ENCODE measurements at regions not wholly inside any gene's neighbourhood (a gene's known extent, or its start where the extent isn't known, plus 50 kb on each side); places are given as distances from the start of the nearest gene placed in this dataset.

GRCh38 chr6:53725791-53726575, 60.4 kb upstream of the KLHL31 start (continued):
- TF ChIP-seq FOSL1 (tag; conservative IDR thresholded peaks at IDR 0.05) = no peak

- DNase-seq (ENCODE audit: extremely low read depth in 1 of 4, low spot score in 3 of 4) (no peak), FAIRE-seq (no peak), ATAC-seq (no peak)
- Histone ChIP-seq H3K9me1 (ENCODE audit: control insufficient read depth, insufficient read depth, low read length) (no peaks in the 10 kb centered on the region), H3K9me3 (replicated peaks; ENCODE audit: control insufficient read depth, insufficient read depth, low read depth, low read length) (no peaks in the 10 kb centered on the region), H3K36me3 (ENCODE audit: control insufficient read depth, insufficient read depth, low read length) (no peaks in the 10 kb centered on the region), H3K27me3 (ENCODE audit: control insufficient read depth in 2 of 2, insufficient read depth in 2 of 2, low read length in 2 of 2) (no peaks in the 10 kb centered on the region), H3K4me1 (replicated peaks in 1 of 2; ENCODE audit: control insufficient read depth in 2 of 2, insufficient read depth in 2 of 2, low read length in 2 of 2) (no peaks in the 10 kb centered on the region), H4K20me1 (replicated peaks; ENCODE audit: control insufficient read depth, insufficient read depth, low read length) (no peaks in the 10 kb centered on the region), H2AFZ (ENCODE audit: low read depth, low read length) (no peak overlapping the region), H3K9ac (ENCODE audit: insufficient read depth in 1 of 2, low read depth in 2 of 2, low read length in 2 of 2) (no peak overlapping the region), H3K79me2 (ENCODE audit: control insufficient read depth, insufficient read depth, low read length) (no peaks in the 10 kb centered on the region), H3K27ac (ENCODE audit: extremely low read depth, low read depth, low read length) (no peak overlapping the region), H3K4me3 (no peak overlapping the region), H3K4me2 (ENCODE audit: insufficient read depth, low read length) (no peak overlapping the region)
- ChIA-PET POLR2A (interaction anchor here (1.0 kb wide), 1 partner anchor 228 kb away, joined by 3 read pairs; no protein-coding TSS in a partner anchor), CTCF (ENCODE audit: low intra/inter-chr PET ratio) (interaction anchor here (0.6 to 3.4 kb wide), 2 partner anchors 311 to 553 kb away, joined by 3 to 17 read pairs; no protein-coding TSS in a partner anchor)
- TF ChIP-seq GATAD2A (IDR thresholded peaks at IDR 0.05) = no peak
- TF ChIP-seq MNT (conservative IDR thresholded peaks at IDR 0.05) = no peak
- TF ChIP-seq MTA3 (IDR thresholded peaks at IDR 0.05; ENCODE audit: borderline replicate concordance) = no peak
- TF ChIP-seq ZNF224 (CRISPR knock-in tag; IDR thresholded peaks at IDR 0.05) = no peak
- no peak for TF ChIP-seq ZBTB34 (CRISPR knock-in tag; IDR thresholded peaks at IDR 0.05)
- no peak for TF ChIP-seq GTF2F1 (IDR thresholded peaks at IDR 0.05; ENCODE audit: low read depth, low read length)
- TF ChIP-seq MCM7 (IDR thresholded peaks at IDR 0.05) = no peak
- no peak for TF ChIP-seq ZNF212 (CRISPR knock-in tag; IDR thresholded peaks at IDR 0.05)
- TF ChIP-seq ETV5 (CRISPR knock-in tag; IDR thresholded peaks at IDR 0.05; ENCODE audit: low read depth) = no peak
- TF ChIP-seq HOMEZ (CRISPR knock-in tag; IDR thresholded peaks at IDR 0.05) = no peak
- no peak for TF ChIP-seq MYBL2 (IDR thresholded peaks at IDR 0.05; ENCODE audit: low read depth)
- TF ChIP-seq MYBL2 (CRISPR knock-in tag; IDR thresholded peaks at IDR 0.05; ENCODE audit: borderline replicate concordance) = no peak
- WGBS (ENCODE audit: insufficient coverage, low coverage, missing lambda C conversion rate) = 0% methylated on average over 1 of the region's 1 CpG
- in situ Hi-C loops (cut with MboI) (no loop called here), intact Hi-C loops (cut with micrococcal nuclease) (no loop called here)
- no TSS peak for BruUV-seq (replicated peaks)
Measured at GRCh38 chr6:53724501-53724900, 58.9 kb upstream of the KLHL31 start.

Data from K562 (cell line).